DND-41 (cell line): ENCODE measurements at regions not wholly inside any gene's neighbourhood (a gene's known extent, or its start where the extent isn't known, plus 50 kb on each side); places are given as distances from the start of the nearest gene placed in this dataset.

Experiments
- ATAC-seq: fragments of 200-7000 bp; cut with Tn5 transposase; 3 replicates; pipeline ENCODE4 v1.9.1; 2021; ENCODE audit warnings: low read depth; ENCODE audit not compliant: insufficient read depth
- DNase-seq: peaks from one replicate; pipeline ENCODE4 v3.0.0-alpha.2; 2020
- H2AFZ ChIP-seq: 2 replicates; pipeline ENCODE4 v1.6.0; 2012; ENCODE audit warnings: low read depth, low read length
- H3K27ac ChIP-seq: 2 replicates; pipeline ENCODE4 v1.5.1; 2012; ENCODE audit warnings: low read length, inconsistent platforms
- H3K27me3 ChIP-seq: fragments of 200-600 bp; sonication (generic); 2 replicates; pipeline ENCODE4 v1.6.0; 2012; ENCODE audit warnings: low read length, mild to moderate bottlenecking, inconsistent platforms; ENCODE audit not compliant: insufficient read depth, poor library complexity
- H3K36me3 ChIP-seq: 2 replicates; pipeline ENCODE4 v1.5.1; 2012; ENCODE audit warnings: low read length, inconsistent platforms; ENCODE audit not compliant: insufficient read depth
- H3K4me1 ChIP-seq: 2 replicates; pipeline ENCODE4 v1.5.1; 2012; ENCODE audit warnings: mild to moderate bottlenecking, low read length; ENCODE audit not compliant: insufficient read depth
- H3K4me2 ChIP-seq: 2 replicates; pipeline ENCODE4 v1.6.0; 2012; ENCODE audit warnings: mild to moderate bottlenecking, moderate library complexity, low read length, inconsistent platforms; ENCODE audit not compliant: insufficient read depth
- H3K4me3 ChIP-seq, 2 experiments: fragments of 200-600 bp in 1 of 2; shearing (Covaris generic) in 1 of 2; 2 replicates each; pipeline ENCODE4 v1.5.1; 2012 to 2016; ENCODE audit warnings: inconsistent platforms in 2 of 2, low read length in 2 of 2, mild to moderate bottlenecking in 2 of 2, low read depth in 1 of 2, moderate library complexity in 1 of 2
- H3K79me2 ChIP-seq: 2 replicates; pipeline ENCODE4 v1.6.0; 2012; ENCODE audit warnings: low read length, inconsistent platforms; ENCODE audit not compliant: insufficient read depth
- H3K9ac ChIP-seq: 2 replicates; pipeline ENCODE4 v1.6.0; 2012; ENCODE audit warnings: low read depth, mild to moderate bottlenecking, inconsistent platforms, low read length, moderate library complexity
- H3K9me3 ChIP-seq: 2 replicates; pipeline ENCODE4 v1.5.1; 2012; ENCODE audit warnings: low read length, moderate library complexity, mild to moderate bottlenecking, inconsistent platforms; ENCODE audit not compliant: insufficient read depth, severe bottlenecking
- H4K20me1 ChIP-seq: 2 replicates; pipeline ENCODE4 v1.6.0; 2012; ENCODE audit warnings: low read length; ENCODE audit not compliant: insufficient read depth
- EZH2 ChIP-seq: IDR thresholded peaks from 3 replicates; pipeline ENCODE4 v1.6.1; 2012; ENCODE audit warnings: borderline replicate concordance, low read depth, mild to moderate bottlenecking, moderate library complexity, low read length, inconsistent platforms; ENCODE audit not compliant: severe bottlenecking
- TF ChIP-seq, protein P1 (sequence below): IDR thresholded peaks from 2 replicates; pipeline ENCODE4 v1.5.1; 2012; ENCODE audit warnings: borderline replicate concordance, low read length, moderate library complexity, mild to moderate bottlenecking; ENCODE audit not compliant: poor library complexity, severe bottlenecking; ENCODE audit errors: extremely low read depth

DNA sequence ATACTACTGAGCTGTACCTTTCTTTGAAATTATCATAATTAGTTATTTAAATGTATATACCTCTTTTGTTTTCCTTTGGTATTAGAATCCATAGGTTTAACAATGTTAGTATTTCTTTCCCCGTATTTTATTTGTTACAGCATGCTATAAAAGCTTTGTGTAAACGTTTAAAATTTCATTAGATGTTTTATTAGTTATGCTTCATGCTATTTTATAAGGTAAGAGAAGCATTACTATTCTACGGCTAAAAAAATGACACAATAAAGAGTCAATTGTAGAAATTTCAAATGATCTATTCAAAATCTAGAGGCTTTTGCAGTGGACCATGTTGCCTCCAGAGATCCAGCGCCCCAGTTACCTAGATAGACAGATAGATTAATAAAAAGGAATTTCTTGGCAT lies 1203.3 kb upstream of the IGFBP7 start:
- Histone ChIP-seq H3K4me2 (no peak overlapping the region), H3K4me3 (no peak overlapping the region), H3K9me3 (no peaks in the 10 kb centered on the region), H3K27me3 (no peaks in the 10 kb centered on the region), H4K20me1 (no peaks in the 10 kb centered on the region), H3K4me1 (no peaks in the 10 kb centered on the region), H3K27ac (no peak overlapping the region), H3K9ac (no peak overlapping the region), H2AFZ (no peak overlapping the region), H3K36me3 (no peaks in the 10 kb centered on the region), H3K79me2 (no peaks in the 10 kb centered on the region)
- no peak for DNase-seq
- TF ChIP-seq, protein P1, sequence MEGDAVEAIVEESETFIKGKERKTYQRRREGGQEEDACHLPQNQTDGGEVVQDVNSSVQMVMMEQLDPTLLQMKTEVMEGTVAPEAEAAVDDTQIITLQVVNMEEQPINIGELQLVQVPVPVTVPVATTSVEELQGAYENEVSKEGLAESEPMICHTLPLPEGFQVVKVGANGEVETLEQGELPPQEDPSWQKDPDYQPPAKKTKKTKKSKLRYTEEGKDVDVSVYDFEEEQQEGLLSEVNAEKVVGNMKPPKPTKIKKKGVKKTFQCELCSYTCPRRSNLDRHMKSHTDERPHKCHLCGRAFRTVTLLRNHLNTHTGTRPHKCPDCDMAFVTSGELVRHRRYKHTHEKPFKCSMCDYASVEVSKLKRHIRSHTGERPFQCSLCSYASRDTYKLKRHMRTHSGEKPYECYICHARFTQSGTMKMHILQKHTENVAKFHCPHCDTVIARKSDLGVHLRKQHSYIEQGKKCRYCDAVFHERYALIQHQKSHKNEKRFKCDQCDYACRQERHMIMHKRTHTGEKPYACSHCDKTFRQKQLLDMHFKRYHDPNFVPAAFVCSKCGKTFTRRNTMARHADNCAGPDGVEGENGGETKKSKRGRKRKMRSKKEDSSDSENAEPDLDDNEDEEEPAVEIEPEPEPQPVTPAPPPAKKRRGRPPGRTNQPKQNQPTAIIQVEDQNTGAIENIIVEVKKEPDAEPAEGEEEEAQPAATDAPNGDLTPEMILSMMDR: no peak
- no peak for TF ChIP-seq EZH2
- ATAC-seq: no peak

DNA sequence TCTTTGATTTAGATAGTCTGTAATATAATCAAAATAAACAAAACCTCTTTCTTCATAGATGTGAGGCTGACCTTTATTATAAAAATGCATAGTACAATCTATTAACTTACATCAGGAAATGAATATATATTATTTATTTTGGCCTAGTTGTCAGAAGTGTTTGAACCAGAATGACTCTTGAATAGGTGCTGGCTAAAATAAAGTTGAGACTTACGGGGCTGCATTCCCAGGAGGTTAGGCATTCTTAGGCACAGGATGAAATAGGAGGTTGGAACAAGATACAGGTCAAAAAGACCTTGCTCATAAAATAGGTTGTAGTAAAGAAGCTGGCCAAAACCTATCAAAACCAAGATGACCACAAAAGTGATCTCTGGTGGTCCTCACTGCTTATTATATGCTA lies 1193.3 kb upstream of the IGFBP7 start:
- ATAC-seq: no peak

DNA sequence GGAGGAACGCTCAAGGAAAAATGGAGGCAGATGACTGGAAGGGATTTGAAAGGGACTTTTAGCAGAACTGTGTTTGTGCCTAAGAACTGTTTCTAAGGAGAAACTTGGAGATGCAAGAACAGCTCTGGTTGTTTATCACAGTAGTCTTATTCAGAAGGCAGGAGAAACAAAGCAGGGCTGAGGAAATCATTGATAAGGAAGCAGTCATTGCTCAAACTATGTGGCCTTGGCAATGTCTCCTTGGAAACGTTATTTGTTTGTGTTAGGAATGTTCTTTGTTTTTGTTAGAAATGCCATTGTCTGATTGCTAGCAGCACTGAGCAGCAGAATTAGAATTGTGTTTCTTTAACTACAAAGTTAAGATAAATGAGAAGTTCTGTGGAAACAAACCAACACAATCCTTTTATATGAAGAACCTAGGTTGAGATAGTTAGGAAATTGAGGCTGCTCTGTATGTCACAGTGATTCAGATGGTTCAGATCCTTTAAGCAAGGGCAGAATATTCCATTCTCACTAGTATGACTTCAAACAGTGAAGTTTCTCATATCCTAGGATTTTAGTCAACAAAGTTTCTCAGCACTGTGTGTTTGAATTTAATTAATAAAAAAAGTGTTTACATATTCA lies 1191.3 kb upstream of the IGFBP7 start:
- no peaks in the 10 kb centered on the region for H3K79me2 ChIP-seq
- no peak overlapping the region for H3K27ac ChIP-seq
- DNase-seq (no peak), ATAC-seq (no peak)
- H3K4me1 ChIP-seq: no peaks in the 10 kb centered on the region
- no peaks in the 10 kb centered on the region for H3K36me3 ChIP-seq
- no peaks in the 10 kb centered on the region for H3K27me3 ChIP-seq
- H3K9ac ChIP-seq: no peak overlapping the region
- TF ChIP-seq EZH2: no peak
- TF ChIP-seq, protein P1: no peak
- no peak overlapping the region for H3K4me3 ChIP-seq
- H3K4me2 ChIP-seq: no peak overlapping the region
- no peaks in the 10 kb centered on the region for H3K9me3 ChIP-seq
- H4K20me1 ChIP-seq: no peaks in the 10 kb centered on the region
- H2AFZ ChIP-seq: no peak overlapping the region

More for the DNA sequence above, 1193.3 kb upstream of the IGFBP7 start:
- Histone ChIP-seq H3K36me3 (no peaks in the 10 kb centered on the region), H3K27ac (no peak overlapping the region), H3K9me3 (no peaks in the 10 kb centered on the region), H2AFZ (no peak overlapping the region), H3K4me1 (no peaks in the 10 kb centered on the region), H3K27me3 (no peaks in the 10 kb centered on the region), H3K4me3 (no peak overlapping the region), H4K20me1 (no peaks in the 10 kb centered on the region), H3K4me2 (no peak overlapping the region), H3K79me2 (no peaks in the 10 kb centered on the region), H3K9ac (no peak overlapping the region)
- TF ChIP-seq, protein P1: no peak
- TF ChIP-seq EZH2: no peak
- DNase-seq: no peak
